ENCODE measurements at regions not wholly inside any gene's neighbourhood (a gene's known extent, or its start where the extent isn't known, plus 50 kb on each side); places are given as distances from the start of the nearest gene placed in this dataset.

DNA sequence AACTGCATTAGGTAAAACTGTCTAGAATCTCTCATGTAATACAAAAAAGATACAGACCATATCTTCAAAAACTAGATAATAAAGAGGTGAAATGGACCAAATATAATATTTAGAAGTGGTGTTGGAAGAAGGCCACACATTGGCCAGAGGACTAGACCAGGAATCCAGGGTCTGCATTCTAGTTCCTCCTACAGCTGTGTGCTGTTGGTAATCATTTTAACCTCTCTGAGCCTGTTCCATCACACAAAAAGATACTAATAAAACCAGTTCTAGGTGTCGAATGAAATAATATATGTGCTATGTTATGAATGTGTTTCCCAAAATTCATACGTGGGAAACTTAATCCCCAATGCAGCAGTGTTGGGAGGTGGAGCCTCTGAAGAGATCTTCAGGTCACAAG is 111.6 kb upstream of the RREB1 start:
- TF ChIP-seq, protein P1, sequence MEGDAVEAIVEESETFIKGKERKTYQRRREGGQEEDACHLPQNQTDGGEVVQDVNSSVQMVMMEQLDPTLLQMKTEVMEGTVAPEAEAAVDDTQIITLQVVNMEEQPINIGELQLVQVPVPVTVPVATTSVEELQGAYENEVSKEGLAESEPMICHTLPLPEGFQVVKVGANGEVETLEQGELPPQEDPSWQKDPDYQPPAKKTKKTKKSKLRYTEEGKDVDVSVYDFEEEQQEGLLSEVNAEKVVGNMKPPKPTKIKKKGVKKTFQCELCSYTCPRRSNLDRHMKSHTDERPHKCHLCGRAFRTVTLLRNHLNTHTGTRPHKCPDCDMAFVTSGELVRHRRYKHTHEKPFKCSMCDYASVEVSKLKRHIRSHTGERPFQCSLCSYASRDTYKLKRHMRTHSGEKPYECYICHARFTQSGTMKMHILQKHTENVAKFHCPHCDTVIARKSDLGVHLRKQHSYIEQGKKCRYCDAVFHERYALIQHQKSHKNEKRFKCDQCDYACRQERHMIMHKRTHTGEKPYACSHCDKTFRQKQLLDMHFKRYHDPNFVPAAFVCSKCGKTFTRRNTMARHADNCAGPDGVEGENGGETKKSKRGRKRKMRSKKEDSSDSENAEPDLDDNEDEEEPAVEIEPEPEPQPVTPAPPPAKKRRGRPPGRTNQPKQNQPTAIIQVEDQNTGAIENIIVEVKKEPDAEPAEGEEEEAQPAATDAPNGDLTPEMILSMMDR (IDR thresholded peaks at IDR 0.05), result no peak
- no peak for TF ChIP-seq POLR2AphosphoS5 (IDR thresholded peaks at IDR 0.05)
